ENCODE measurements at regions not wholly inside any gene's neighbourhood (a gene's known extent, or its start where the extent isn't known, plus 50 kb on each side); places are given as distances from the start of the nearest gene placed in this dataset.

- no peak for DNase-seq (ENCODE audit: low read depth, low spot score)
- no peaks in the 10 kb centered on the region; the same call in 1 of the 2 replicates for H3K9me3 ChIP-seq (ENCODE audit: low read depth, low read length)
- no peak overlapping the region for H3K4me3 ChIP-seq
- no peak overlapping the region for H3K9ac ChIP-seq (ENCODE audit: insufficient read length)
- H3K36me3 ChIP-seq (ENCODE audit: insufficient read depth, low read length): no peaks in the 10 kb centered on the region
- no peak for TF ChIP-seq FOXP2 (optimal IDR thresholded peaks at IDR 0.05; ENCODE audit: control extremely low read depth, extremely low read length, insufficient read depth)
- no peak for TF ChIP-seq POLR2AphosphoS5 (IDR thresholded peaks at IDR 0.05; ENCODE audit: borderline replicate concordance, low read depth, low read length)
- TF ChIP-seq EZH2 (IDR thresholded peaks at IDR 0.05): no peak
- no peak overlapping the region for H3K27ac ChIP-seq
These were observed 584.2 kb upstream of the SLITRK1 start for GRCh38 chr13:84466461-84466860.

DNA sequence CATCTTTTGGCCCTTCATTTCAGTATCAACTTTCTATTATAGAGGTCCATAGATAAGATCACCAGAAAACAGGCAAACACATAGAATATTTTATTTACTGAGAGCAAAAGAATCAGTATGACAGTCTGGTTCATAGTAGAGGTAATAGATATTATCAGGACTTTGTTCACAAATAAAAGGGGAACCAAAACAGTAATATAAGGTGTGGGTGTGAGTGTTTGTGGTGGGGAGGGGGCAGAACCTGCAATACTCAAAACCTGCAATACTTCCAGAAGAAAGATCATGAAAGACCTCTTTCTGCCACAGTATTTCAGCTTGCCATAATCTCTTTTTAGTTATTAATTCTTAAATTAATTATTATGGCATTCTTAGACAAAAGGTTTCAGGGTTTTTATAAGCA lies 578.7 kb upstream of the SLITRK1 start:
- Histone ChIP-seq H3K4me3 (no peak overlapping the region), H3K9ac (ENCODE audit: insufficient read length) (no peak overlapping the region)
- TF ChIP-seq FOXP2 (optimal IDR thresholded peaks at IDR 0.05; ENCODE audit: control extremely low read depth, extremely low read length, insufficient read depth): no peak
- no peak for TF ChIP-seq POLR2AphosphoS5 (IDR thresholded peaks at IDR 0.05; ENCODE audit: borderline replicate concordance, low read depth, low read length)
- no peak for TF ChIP-seq EZH2 (IDR thresholded peaks at IDR 0.05)

GRCh38 chr13:84455143-84455905 lies 573.0 kb upstream of the SLITRK1 start:
- Histone ChIP-seq H3K27ac (no peak overlapping the region), H3K36me3 (ENCODE audit: insufficient read depth, low read length) (no peaks in the 10 kb centered on the region), H3K9me3 (ENCODE audit: low read depth, low read length) (no peaks in the 10 kb centered on the region), H3K4me3 (no peak overlapping the region), H3K9ac (ENCODE audit: insufficient read length) (no peak overlapping the region)
- no peak for DNase-seq (ENCODE audit: low read depth, low spot score)
- TF ChIP-seq POLR2AphosphoS5 (IDR thresholded peaks at IDR 0.05; ENCODE audit: borderline replicate concordance, low read depth, low read length) (no peak), EZH2 (IDR thresholded peaks at IDR 0.05) (no peak), FOXP2 (optimal IDR thresholded peaks at IDR 0.05; ENCODE audit: control extremely low read depth, extremely low read length, insufficient read depth) (no peak)

More for the DNA sequence above, 578.7 kb upstream of the SLITRK1 start:
- H3K27ac ChIP-seq: no peak overlapping the region
- H3K36me3 ChIP-seq (ENCODE audit: insufficient read depth, low read length): no peaks in the 10 kb centered on the region
- no peak for DNase-seq (ENCODE audit: low read depth, low spot score)
- H3K9me3 ChIP-seq (ENCODE audit: low read depth, low read length): no peaks in the 10 kb centered on the region

DNA sequence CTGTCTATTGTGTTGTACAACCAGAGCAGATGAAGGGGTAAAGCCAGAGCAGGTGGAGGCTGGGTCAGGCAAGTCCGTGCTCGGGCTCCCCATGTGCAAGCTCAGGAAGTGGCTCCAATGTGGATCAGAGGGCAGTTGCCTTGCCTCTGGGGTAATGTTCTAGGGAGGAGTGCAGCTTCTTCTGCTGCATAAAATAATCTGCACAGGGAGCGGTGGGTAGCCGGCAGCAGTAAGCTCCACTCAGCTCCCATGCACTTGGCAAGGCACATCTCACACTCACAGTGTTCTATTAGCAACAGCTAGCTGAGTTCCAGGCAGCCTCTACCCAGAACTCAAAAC lies 565.3 kb upstream of the SLITRK1 start:
- H3K36me3 ChIP-seq (ENCODE audit: insufficient read depth, low read length): no peaks in the 10 kb centered on the region
- H3K9ac ChIP-seq (ENCODE audit: insufficient read length): no peak overlapping the region
- DNase-seq (ENCODE audit: low read depth, low spot score): no peak
- TF ChIP-seq EZH2 (IDR thresholded peaks at IDR 0.05): no peak
- TF ChIP-seq FOXP2 (optimal IDR thresholded peaks at IDR 0.05; ENCODE audit: control extremely low read depth, extremely low read length, insufficient read depth): no peak
- TF ChIP-seq POLR2AphosphoS5 (IDR thresholded peaks at IDR 0.05; ENCODE audit: borderline replicate concordance, low read depth, low read length): no peak
- H3K9me3 ChIP-seq (ENCODE audit: low read depth, low read length): no peaks in the 10 kb centered on the region
- H3K27ac ChIP-seq: no peak overlapping the region
- H3K4me3 ChIP-seq: no peak overlapping the region

- no peak for TF ChIP-seq POLR2AphosphoS5 (IDR thresholded peaks at IDR 0.05; ENCODE audit: borderline replicate concordance, low read depth, low read length)
- no peak for TF ChIP-seq FOXP2 (optimal IDR thresholded peaks at IDR 0.05; ENCODE audit: control extremely low read depth, extremely low read length, insufficient read depth)
- no peak for TF ChIP-seq EZH2 (IDR thresholded peaks at IDR 0.05)
- no peak for DNase-seq (ENCODE audit: low read depth, low spot score)
- H3K27ac ChIP-seq: no peak overlapping the region
- H3K36me3 ChIP-seq (ENCODE audit: insufficient read depth, low read length): no peaks in the 10 kb centered on the region
- H3K9ac ChIP-seq (ENCODE audit: insufficient read length): no peak overlapping the region
- no peak overlapping the region for H3K4me3 ChIP-seq
- no peaks in the 10 kb centered on the region for H3K9me3 ChIP-seq (ENCODE audit: low read depth, low read length)
These were observed 564.8 kb upstream of the SLITRK1 start for GRCh38 chr13:84446972-84447639.

DNA sequence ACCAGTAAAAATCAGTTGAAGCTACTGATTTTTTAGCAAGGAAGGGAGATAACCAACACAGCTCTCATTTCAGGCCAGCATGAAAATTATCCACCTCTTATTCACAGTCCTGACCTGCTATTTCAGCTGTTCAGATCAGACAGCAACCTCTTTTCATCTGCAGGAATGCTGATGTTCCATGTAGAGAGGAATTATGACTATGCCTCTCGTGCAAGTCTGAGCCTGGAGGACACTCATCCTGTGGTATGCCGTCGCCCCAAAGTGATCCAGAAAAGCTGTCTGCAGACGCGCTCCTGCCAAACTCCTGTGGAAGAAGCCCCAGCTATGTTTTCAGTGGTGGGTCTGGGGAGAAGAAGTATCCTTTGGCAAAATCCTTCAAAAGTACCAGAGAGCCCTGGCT lies 563.5 kb upstream of the SLITRK1 start:
- H3K27ac ChIP-seq: no peak overlapping the region
- TF ChIP-seq POLR2AphosphoS5 (IDR thresholded peaks at IDR 0.05; ENCODE audit: borderline replicate concordance, low read depth, low read length): no peak
- TF ChIP-seq FOXP2 (optimal IDR thresholded peaks at IDR 0.05; ENCODE audit: control extremely low read depth, extremely low read length, insufficient read depth): no peak
- no peak for TF ChIP-seq EZH2 (IDR thresholded peaks at IDR 0.05)
- H3K4me3 ChIP-seq: no peak overlapping the region
- H3K9ac ChIP-seq (ENCODE audit: insufficient read length): no peak overlapping the region
- no peak for DNase-seq (ENCODE audit: low read depth, low spot score)
- H3K36me3 ChIP-seq (ENCODE audit: insufficient read depth, low read length): no peaks in the 10 kb centered on the region
- H3K9me3 ChIP-seq (ENCODE audit: low read depth, low read length): no peaks in the 10 kb centered on the region

GRCh38 chr13:84443463-84443862 lies 561.2 kb upstream of the SLITRK1 start:
- H3K9me3 ChIP-seq (ENCODE audit: low read depth, low read length): no peaks in the 10 kb centered on the region
- TF ChIP-seq EZH2 (IDR thresholded peaks at IDR 0.05) (no peak), FOXP2 (optimal IDR thresholded peaks at IDR 0.05; ENCODE audit: control extremely low read depth, extremely low read length, insufficient read depth) (no peak), POLR2AphosphoS5 (IDR thresholded peaks at IDR 0.05; ENCODE audit: borderline replicate concordance, low read depth, low read length) (no peak)
- no peak overlapping the region for H3K27ac ChIP-seq
- H3K36me3 ChIP-seq (ENCODE audit: insufficient read depth, low read length): no peaks in the 10 kb centered on the region
- no peak overlapping the region for H3K9ac ChIP-seq (ENCODE audit: insufficient read length)
- no peak overlapping the region for H3K4me3 ChIP-seq
- DNase-seq (ENCODE audit: low read depth, low spot score): no peak

GRCh38 chr13:84439108-84439507 lies 556.8 kb upstream of the SLITRK1 start:
- Histone ChIP-seq H3K27ac (no peak overlapping the region), H3K4me3 (no peak overlapping the region), H3K36me3 (ENCODE audit: insufficient read depth, low read length) (no peaks in the 10 kb centered on the region), H3K9me3 (ENCODE audit: low read depth, low read length) (no peaks in the 10 kb centered on the region), H3K9ac (ENCODE audit: insufficient read length) (no peak overlapping the region)
- no peak for TF ChIP-seq FOXP2 (optimal IDR thresholded peaks at IDR 0.05; ENCODE audit: control extremely low read depth, extremely low read length, insufficient read depth)
- no peak for TF ChIP-seq POLR2AphosphoS5 (IDR thresholded peaks at IDR 0.05; ENCODE audit: borderline replicate concordance, low read depth, low read length)
- no peak for TF ChIP-seq EZH2 (IDR thresholded peaks at IDR 0.05)
- DNase-seq (ENCODE audit: low read depth, low spot score): no peak
